Testis (tissue), 2 donors: ENCODE measurements at regions not wholly inside any gene's neighbourhood (a gene's known extent, or its start where the extent isn't known, plus 50 kb on each side); places are given as distances from the start of the nearest gene placed in this dataset.

Experiments used
- CTCF ChIP-seq, 3 experiments: fragments of 450-650 bp in 2 of 3; fragments of 200-600 bp in 1 of 3; sonication (generic) in 1 of 3; IDR thresholded peaks; one replicate each; pipeline ENCODE4 v1.5.1; 2016 to 2019; ENCODE audit warnings: antibody characterized with exemption in 3 of 3, mild to moderate bottlenecking in 2 of 3, moderate library complexity in 1 of 3
- POLR2A ChIP-seq: fragments of 450-650 bp; IDR thresholded peaks from one replicate; pipeline ENCODE4 v1.6.1; 2017; ENCODE audit warnings: antibody characterized with exemption, mild to moderate bottlenecking, moderate library complexity

GRCh38 chr19:30708416-30709178 is 336.4 kb downstream of the ZNF536 start:
- TF ChIP-seq CTCF (IDR thresholded peaks at IDR 0.05) = no peak
- TF ChIP-seq POLR2A = no peak
